Ishikawa (cell line): ENCODE measurements at regions not wholly inside any gene's neighbourhood (a gene's known extent, or its start where the extent isn't known, plus 50 kb on each side); places are given as distances from the start of the nearest gene placed in this dataset.

ENCODE experiments used
- CEBPB ChIP-seq: IDR thresholded peaks from 2 replicates; pipeline ENCODE4 v1.6.1; 2012
- CREB1 ChIP-seq: IDR thresholded peaks from 2 replicates; pipeline ENCODE4 v1.6.1; 2012; ENCODE audit warnings: low read depth
- EGR1 ChIP-seq: IDR thresholded peaks from 2 replicates; pipeline ENCODE4 v1.6.1; 2012
- EP300 ChIP-seq: IDR thresholded peaks from 2 replicates; pipeline ENCODE4 v1.6.1; 2012; ENCODE audit warnings: borderline replicate concordance
- FOXM1 ChIP-seq: IDR thresholded peaks from 2 replicates; pipeline ENCODE4 v1.6.1; 2012; ENCODE audit warnings: low read depth, borderline replicate concordance
- NFIC ChIP-seq: IDR thresholded peaks from 2 replicates; pipeline ENCODE4 v1.6.1; 2012
- RAD21 ChIP-seq: IDR thresholded peaks from 2 replicates; pipeline ENCODE4 v1.6.1; 2012; ENCODE audit warnings: low read depth
- REST ChIP-seq: IDR thresholded peaks from 2 replicates; pipeline ENCODE4 v1.6.1; 2012; ENCODE audit warnings: low read depth, mild to moderate bottlenecking
- TAF1 ChIP-seq: IDR thresholded peaks from 2 replicates; pipeline ENCODE4 v1.6.1; 2012; ENCODE audit warnings: low read depth, mild to moderate bottlenecking
- TCF12 ChIP-seq: IDR thresholded peaks from 2 replicates; pipeline ENCODE4 v1.6.1; 2012; ENCODE audit warnings: low read depth
- TEAD4 ChIP-seq: IDR thresholded peaks from 2 replicates; pipeline ENCODE4 v1.6.1; 2012
- YY1 ChIP-seq: IDR thresholded peaks from 2 replicates; pipeline ENCODE4 v1.6.1; 2012; ENCODE audit warnings: low read depth
- ZBTB7A ChIP-seq: IDR thresholded peaks from 2 replicates; pipeline ENCODE4 v1.6.1; 2012; ENCODE audit warnings: low read depth
- TF ChIP-seq, protein P1 (sequence below): IDR thresholded peaks from 2 replicates; pipeline ENCODE4 v1.6.1; 2012
- TF ChIP-seq, protein P2 (sequence below): IDR thresholded peaks from 2 replicates; pipeline ENCODE4 v1.6.1; 2012

DNA sequence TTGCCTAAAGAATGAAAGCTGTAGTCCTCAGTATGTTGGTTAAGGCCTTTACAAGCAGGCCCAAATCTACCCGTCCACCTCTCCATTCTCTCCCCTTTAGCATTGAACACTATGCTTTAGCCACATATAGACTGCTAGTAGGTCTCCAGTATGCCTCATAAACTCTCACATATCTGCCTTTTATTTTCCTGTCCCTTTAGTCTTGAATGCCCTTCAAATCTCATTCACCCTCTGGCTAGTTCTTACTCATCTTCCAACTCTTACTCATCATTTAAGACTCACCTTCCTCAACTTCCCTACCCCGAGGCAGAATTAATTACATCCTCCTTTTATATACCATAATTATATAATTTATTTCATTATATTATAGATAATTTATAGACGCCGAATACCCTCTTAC lies 78.7 kb upstream of the TSPAN2 start:
- TF ChIP-seq EP300 = no peak
- TF ChIP-seq, protein P1, sequence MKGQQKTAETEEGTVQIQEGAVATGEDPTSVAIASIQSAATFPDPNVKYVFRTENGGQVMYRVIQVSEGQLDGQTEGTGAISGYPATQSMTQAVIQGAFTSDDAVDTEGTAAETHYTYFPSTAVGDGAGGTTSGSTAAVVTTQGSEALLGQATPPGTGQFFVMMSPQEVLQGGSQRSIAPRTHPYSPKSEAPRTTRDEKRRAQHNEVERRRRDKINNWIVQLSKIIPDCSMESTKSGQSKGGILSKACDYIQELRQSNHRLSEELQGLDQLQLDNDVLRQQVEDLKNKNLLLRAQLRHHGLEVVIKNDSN = no peak
- TF ChIP-seq CEBPB = no peak

DNA sequence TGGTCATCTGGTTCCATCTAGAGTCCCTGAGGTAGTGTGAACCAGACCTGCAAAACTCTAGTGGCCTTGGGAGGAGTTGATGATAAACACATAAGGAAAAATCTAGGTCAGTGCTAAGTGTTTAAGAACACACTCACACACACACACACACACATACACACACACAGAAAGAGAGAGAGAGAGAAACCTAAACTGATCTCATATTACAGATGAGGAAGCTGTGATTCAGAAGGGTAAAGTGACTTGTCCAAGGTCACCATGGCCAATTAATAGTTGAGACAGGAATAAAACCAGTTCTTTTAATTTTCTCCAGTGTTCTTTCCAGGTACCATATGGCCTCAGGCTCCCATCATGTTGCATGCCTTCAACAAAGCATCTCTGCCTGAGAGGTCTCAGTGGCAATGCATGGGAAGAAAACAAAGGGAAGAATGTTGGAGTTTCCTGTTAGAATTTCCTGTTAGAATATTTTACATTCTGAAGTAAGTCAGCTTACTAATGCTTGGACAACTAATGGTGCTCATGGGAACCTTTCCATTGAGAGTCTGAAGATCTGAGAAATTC lies 77.3 kb upstream of the TSPAN2 start:
- no peak for TF ChIP-seq YY1
- no peak for TF ChIP-seq TAF1
- TF ChIP-seq, protein P2, sequence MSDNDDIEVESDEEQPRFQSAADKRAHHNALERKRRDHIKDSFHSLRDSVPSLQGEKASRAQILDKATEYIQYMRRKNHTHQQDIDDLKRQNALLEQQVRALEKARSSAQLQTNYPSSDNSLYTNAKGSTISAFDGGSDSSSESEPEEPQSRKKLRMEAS = no peak
- no peak for TF ChIP-seq FOXM1
- TF ChIP-seq, protein P1 = no peak
- TF ChIP-seq CEBPB = no peak

DNA sequence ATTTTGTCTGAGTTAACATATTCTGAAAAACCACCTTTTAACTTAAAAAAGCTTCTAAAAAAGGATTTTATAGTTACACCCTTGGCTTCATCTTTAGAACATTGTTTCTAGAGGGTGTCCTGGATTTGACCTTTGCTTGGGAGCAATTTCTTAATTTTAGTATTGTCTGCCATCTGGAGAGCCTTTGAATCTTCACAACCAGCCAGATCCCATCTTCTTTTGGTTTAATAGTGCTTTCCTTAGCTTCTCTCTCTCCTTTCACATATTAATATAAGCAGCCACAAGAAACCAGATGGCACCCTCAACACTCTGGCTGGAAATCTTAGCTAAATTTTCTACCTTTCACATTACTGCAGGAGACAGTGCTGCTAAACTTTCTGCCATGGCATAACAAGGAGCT lies 76.5 kb upstream of the TSPAN2 start:
- TF ChIP-seq NFIC = no peak
- no peak for TF ChIP-seq EGR1
- no peak for TF ChIP-seq YY1
- no peak for TF ChIP-seq CEBPB
- TF ChIP-seq, protein P2 = no peak
- TF ChIP-seq ZBTB7A = no peak
- TF ChIP-seq FOXM1 = no peak
- no peak for TF ChIP-seq EP300
- no peak for TF ChIP-seq TEAD4
- TF ChIP-seq TCF12 = no peak
- no peak for TF ChIP-seq RAD21
- TF ChIP-seq, protein P1 = no peak
- no peak for TF ChIP-seq TAF1
- no peak for TF ChIP-seq CREB1
- TF ChIP-seq REST = no peak

GRCh38 chr1:115164940-115165705 lies 75.8 kb upstream of the TSPAN2 start:
- TF ChIP-seq FOXM1 = no peak
- TF ChIP-seq, protein P2 = no peak
- no peak for TF ChIP-seq CREB1
- TF ChIP-seq, protein P1 = no peak
- TF ChIP-seq REST = no peak
- TF ChIP-seq CEBPB = no peak
- TF ChIP-seq YY1 = no peak
- TF ChIP-seq EP300 = no peak
- TF ChIP-seq TEAD4 = no peak
- TF ChIP-seq RAD21 = no peak
- no peak for TF ChIP-seq TAF1

- TF ChIP-seq TAF1 (no peak), NFIC (no peak), EP300 (no peak)
Measured at GRCh38 chr1:115164484-115164883, 75.2 kb upstream of the TSPAN2 start.

- TF ChIP-seq CREB1 (no peak), CEBPB (no peak), FOXM1 (no peak), TAF1 (no peak), EGR1 (no peak), YY1 (no peak), NFIC (no peak), REST (no peak), TEAD4 (no peak), RAD21 (no peak), ZBTB7A (no peak), EP300 (no peak), TCF12 (no peak)
- TF ChIP-seq, protein P2 = no peak
- TF ChIP-seq, protein P1 = no peak
Measured at GRCh38 chr1:115160728-115161127, 71.4 kb upstream of the TSPAN2 start.
